Lower leg skin (tissue), 4 donors: ENCODE measurements at regions not wholly inside any gene's neighbourhood (a gene's known extent, or its start where the extent isn't known, plus 50 kb on each side); places are given as distances from the start of the nearest gene placed in this dataset.

Experiments used
- DNase-seq, 2 donors: peaks; one replicate each; pipeline ENCODE4 v3.0.0-alpha.2; 2019; ENCODE audit warnings: low spot score in 2 of 2
- H3K4me3 ChIP-seq: fragments of 200-600 bp; sonication (generic); 2 replicates; pipeline ENCODE4 v1.5.1; 2017; ENCODE audit warnings: mild to moderate bottlenecking, low read depth; ENCODE audit not compliant: poor library complexity, severe bottlenecking
- CTCF ChIP-seq, 3 donors: fragments of 450-650 bp; IDR thresholded peaks; one replicate each; pipeline ENCODE4 v1.5.1; 2016; ENCODE audit warnings: antibody characterized with exemption in 3 of 3, mild to moderate bottlenecking in 3 of 3, moderate library complexity in 2 of 3
- POLR2A ChIP-seq, 2 donors: fragments of 450-650 bp; IDR thresholded peaks; one replicate each; pipeline ENCODE4 v1.6.1; 2016 to 2017; ENCODE audit warnings: antibody characterized with exemption in 2 of 2, mild to moderate bottlenecking in 1 of 2, moderate library complexity in 1 of 2
- WGBS, 2 donors: methylation state at CpG; one replicate each; pipeline ENCODE4 v1.1.5; 2018; 5-methylcytosine and 5-hydroxymethylcytosine counted together
- intact Hi-C: fragments of 100-400 bp; cut with DNase I; formaldehyde crosslinking; loops from one replicate; pipeline ENCODE4 v1.15.0; 2023; ENCODE audit warnings: low total_unique reads

GRCh38 chr12:97616946-97617345 is 154.3 kb downstream of the RMST start:
- intact Hi-C loops = no loop called here
- WGBS, 2 donors = 91 to 92% methylated on average over 4 of the region's 4 CpGs
- TF ChIP-seq POLR2A (IDR thresholded peaks at IDR 0.05) (no peak), CTCF (IDR thresholded peaks at IDR 0.05) (no peak)
- H3K4me3 ChIP-seq = no peak overlapping the region
- DNase-seq = no peak

- no peak overlapping the region for H3K4me3 ChIP-seq
- intact Hi-C loops = no loop called here
- no peak for TF ChIP-seq POLR2A (IDR thresholded peaks at IDR 0.05)
- no peak for TF ChIP-seq CTCF (IDR thresholded peaks at IDR 0.05)
- no peak for DNase-seq
Observed at GRCh38 chr12:97628962-97629361, 166.4 kb downstream of the RMST start.

GRCh38 chr12:97629382-97629781 is 166.8 kb downstream of the RMST start:
- no peak for TF ChIP-seq POLR2A (IDR thresholded peaks at IDR 0.05)
- no peak for TF ChIP-seq CTCF (IDR thresholded peaks at IDR 0.05)
- H3K4me3 ChIP-seq = no peak overlapping the region
- no peak for DNase-seq
- intact Hi-C loops = no loop called here

GRCh38 chr12:97630356-97630755 is 167.8 kb downstream of the RMST start:
- DNase-seq = no peak
- no peak for TF ChIP-seq CTCF (IDR thresholded peaks at IDR 0.05)
- TF ChIP-seq POLR2A (IDR thresholded peaks at IDR 0.05) = no peak
- 87 to 96% methylated on average over 2 of the region's 2 CpGs for WGBS, 2 donors
- H3K4me3 ChIP-seq = no peak overlapping the region
- intact Hi-C loops = no loop called here

- intact Hi-C loops = no loop called here
- no peak for DNase-seq
- 57 to 80% methylated on average over 4 of the region's 4 CpGs for WGBS, 2 donors
- no peak for TF ChIP-seq CTCF (IDR thresholded peaks at IDR 0.05)
- TF ChIP-seq POLR2A (IDR thresholded peaks at IDR 0.05) = no peak
- H3K4me3 ChIP-seq = no peak overlapping the region
Observed at GRCh38 chr12:97630875-97631274, 168.3 kb downstream of the RMST start.

- no peak for DNase-seq
- no peak overlapping the region for H3K4me3 ChIP-seq
- TF ChIP-seq POLR2A (IDR thresholded peaks at IDR 0.05) (no peak), CTCF (IDR thresholded peaks at IDR 0.05) (no peak)
- intact Hi-C loops = no loop called here
- WGBS, 2 donors = 74 to 85% methylated on average over 3 of the region's 3 CpGs
Observed at GRCh38 chr12:97637770-97638169, 175.2 kb downstream of the RMST start.
